ENCODE measurements at regions not wholly inside any gene's neighbourhood (a gene's known extent, or its start where the extent isn't known, plus 50 kb on each side); places are given as distances from the start of the nearest gene placed in this dataset.
A peak's percentile ranks its signal among the peaks of the same experiment; 100 is the strongest.

- peak in 3 of 4 donors; percentile 21 to 32 (median 23) for TF ChIP-seq CTCF (IDR thresholded peaks at IDR 0.05)
- no peak for TF ChIP-seq POLR2A (IDR thresholded peaks at IDR 0.05)
Measured at GRCh38 chr5:120803282-120803681, 339.2 kb downstream of the PRR16 start.
